ENCODE measurements at regions not wholly inside any gene's neighbourhood (a gene's known extent, or its start where the extent isn't known, plus 50 kb on each side); places are given as distances from the start of the nearest gene placed in this dataset.
"Not testable (repeated sequence)": the region's sequence is repeated elsewhere in the genome, so short reads cannot be mapped to it uniquely, and the experiment has no call there.

- not testable (repeated sequence) for TF ChIP-seq CTCF, EZH2phosphoT487 (IDR thresholded peaks at IDR 0.05; ENCODE audit: low read length)
Observed at GRCh38 chr6:37562926-37563288, 63.2 kb upstream of the CCDC167 start.
